Thymus (tissue), 11 donors: ENCODE measurements at regions not wholly inside any gene's neighbourhood (a gene's known extent, or its start where the extent isn't known, plus 50 kb on each side); places are given as distances from the start of the nearest gene placed in this dataset.
A peak's percentile ranks its signal among the peaks of the same experiment; 100 is the strongest.

Experiments used
- DNase-seq, 9 donors: peaks; one replicate each; pipeline ENCODE4 v3.0.0-alpha.2; 2013; ENCODE audit warnings: low spot score in 9 of 9, low read depth in 6 of 9, missing footprints in 1 of 9
- H3K27ac ChIP-seq, 2 donors: one replicate each; pipeline ENCODE4 v1.5.1; 2013; ENCODE audit warnings: control low read depth in 1 of 2, low read depth in 1 of 2, low read length in 1 of 2, mild to moderate bottlenecking in 1 of 2, moderate library complexity in 1 of 2
- H3K27me3 ChIP-seq, 2 donors: one replicate each; pipeline ENCODE4 v1.5.1; 2013; ENCODE audit warnings: low read length in 1 of 2; ENCODE audit not compliant: control insufficient read depth in 2 of 2, insufficient read depth in 1 of 2
- H3K36me3 ChIP-seq, 2 donors: one replicate each; pipeline ENCODE4 v1.5.1; 2013; ENCODE audit warnings: low read length in 1 of 2, mild to moderate bottlenecking in 1 of 2, moderate library complexity in 1 of 2; ENCODE audit not compliant: control insufficient read depth in 2 of 2, insufficient read depth in 2 of 2
- H3K4me1 ChIP-seq, 2 donors: one replicate each; pipeline ENCODE4 v1.5.1; 2013; ENCODE audit warnings: low read length in 2 of 2; ENCODE audit not compliant: control insufficient read depth in 2 of 2, insufficient read depth in 2 of 2
- H3K4me3 ChIP-seq, 2 donors: one replicate each; pipeline ENCODE4 v1.5.1; 2013; ENCODE audit warnings: low read length in 2 of 2, control low read depth in 1 of 2, mild to moderate bottlenecking in 1 of 2
- H3K9me3 ChIP-seq, 2 donors: one replicate each; pipeline ENCODE4 v1.5.1; 2013; ENCODE audit warnings: low read length in 1 of 2, mild to moderate bottlenecking in 1 of 2; ENCODE audit not compliant: control insufficient read depth in 2 of 2, insufficient read depth in 1 of 2
- WGBS: extraction: QIAGEN DNeasy Blood & Tissue Kit; methylation state at CpG from one replicate; pipeline ENCODE4 v1.1.7; 2013; 5-methylcytosine and 5-hydroxymethylcytosine counted together
- donor health status: healthy.

GRCh38 chr12:87760943-87761342, 268.3 kb downstream of the C12orf50 start:
- H3K27me3 ChIP-seq: no peaks in the 10 kb centered on the region
- no peak overlapping the region for H3K4me3 ChIP-seq

GRCh38 chr12:87758271-87758670, 270.9 kb downstream of the C12orf50 start:
- H3K9me3 ChIP-seq: no peaks in the 10 kb centered on the region
- DNase-seq: no peak
- H3K4me3 ChIP-seq: no peak overlapping the region
- no peaks in the 10 kb centered on the region for H3K27me3 ChIP-seq
- no peak overlapping the region for H3K27ac ChIP-seq
- H3K36me3 ChIP-seq: no peaks in the 10 kb centered on the region
- no peaks in the 10 kb centered on the region for H3K4me1 ChIP-seq

More at GRCh38 chr12:87760943-87761342, 268.3 kb downstream of the C12orf50 start:
- no peaks in the 10 kb centered on the region for H3K4me1 ChIP-seq
- no peaks in the 10 kb centered on the region for H3K9me3 ChIP-seq
- DNase-seq: no peak
- no peak overlapping the region for H3K27ac ChIP-seq
- no peaks in the 10 kb centered on the region for H3K36me3 ChIP-seq
- WGBS: 95% methylated on average over 2 of the region's 2 CpGs

GRCh38 chr12:87756721-87757120, 272.5 kb downstream of the C12orf50 start:
- H3K4me1 ChIP-seq: no peaks in the 10 kb centered on the region
- no peaks in the 10 kb centered on the region for H3K36me3 ChIP-seq
- no peaks in the 10 kb centered on the region for H3K27me3 ChIP-seq
- no peaks in the 10 kb centered on the region for H3K9me3 ChIP-seq
- no peak for DNase-seq
- H3K27ac ChIP-seq: no peak overlapping the region
- H3K4me3 ChIP-seq: no peak overlapping the region
- WGBS: 99% methylated on average over 3 of the region's 3 CpGs

GRCh38 chr12:87756111-87756510, 273.1 kb downstream of the C12orf50 start:
- H3K27ac ChIP-seq: no peak overlapping the region
- peak in 1 of 9 donors; percentile 0 for DNase-seq
- no peaks in the 10 kb centered on the region for H3K4me1 ChIP-seq
- no peaks in the 10 kb centered on the region for H3K36me3 ChIP-seq
- H3K9me3 ChIP-seq: no peaks in the 10 kb centered on the region
- 94% methylated on average over 4 of the region's 4 CpGs for WGBS
- no peak overlapping the region for H3K4me3 ChIP-seq
- no peaks in the 10 kb centered on the region for H3K27me3 ChIP-seq

- DNase-seq: no peak
Observed at GRCh38 chr12:87728931-87729593, 300.1 kb downstream of the C12orf50 start.

GRCh38 chr12:87720967-87721366, 308.2 kb downstream of the C12orf50 start:
- H3K4me1 ChIP-seq: no peaks in the 10 kb centered on the region
- WGBS: 85% methylated on average over 3 of the region's 3 CpGs
- DNase-seq: no peak
- no peaks in the 10 kb centered on the region for H3K27me3 ChIP-seq
- no peaks in the 10 kb centered on the region for H3K36me3 ChIP-seq
- no peak overlapping the region for H3K27ac ChIP-seq
- H3K9me3 ChIP-seq: no peaks in the 10 kb centered on the region
- no peak overlapping the region for H3K4me3 ChIP-seq

More at GRCh38 chr12:87728931-87729593, 300.1 kb downstream of the C12orf50 start:
- H3K36me3 ChIP-seq: no peaks in the 10 kb centered on the region
- H3K4me1 ChIP-seq: no peaks in the 10 kb centered on the region
- no peak overlapping the region for H3K4me3 ChIP-seq
- no peak overlapping the region for H3K27ac ChIP-seq
- WGBS: 98% methylated on average over 2 of the region's 2 CpGs
- no peaks in the 10 kb centered on the region for H3K27me3 ChIP-seq
- H3K9me3 ChIP-seq: no peaks in the 10 kb centered on the region

GRCh38 chr12:87704374-87704773, 324.8 kb downstream of the C12orf50 start:
- no peaks in the 10 kb centered on the region for H3K36me3 ChIP-seq
- no peaks in the 10 kb centered on the region for H3K27me3 ChIP-seq
- DNase-seq: no peak
- no peaks in the 10 kb centered on the region for H3K4me1 ChIP-seq
- no peak overlapping the region for H3K27ac ChIP-seq
- WGBS: 88% methylated on average over 5 of the region's 5 CpGs
- H3K9me3 ChIP-seq: peaks cover 1 to 3% of the 10 kb centered on the region in 2 donors
- H3K4me3 ChIP-seq: no peak overlapping the region

- WGBS: 92% methylated on average over 7 of the region's 7 CpGs
- Histone ChIP-seq H3K27me3 (no peaks in the 10 kb centered on the region), H3K9me3 (no peaks in the 10 kb centered on the region), H3K4me1 (no peaks in the 10 kb centered on the region), H3K4me3 (no peak overlapping the region), H3K27ac (no peak overlapping the region), H3K36me3 (no peaks in the 10 kb centered on the region)
- no peak for DNase-seq
Observed at GRCh38 chr12:87690236-87690810, 338.9 kb downstream of the C12orf50 start.

GRCh38 chr12:87689196-87689595, 340.0 kb downstream of the C12orf50 start:
- H3K4me1 ChIP-seq: no peaks in the 10 kb centered on the region
- 86% methylated on average over 2 of the region's 2 CpGs for WGBS
- DNase-seq: no peak

More at GRCh38 chr12:87689196-87689595, 340.0 kb downstream of the C12orf50 start:
- no peaks in the 10 kb centered on the region for H3K9me3 ChIP-seq
- H3K36me3 ChIP-seq: no peaks in the 10 kb centered on the region
- H3K27ac ChIP-seq: no peak overlapping the region
- H3K4me3 ChIP-seq: no peak overlapping the region
- no peaks in the 10 kb centered on the region for H3K27me3 ChIP-seq
